ENCODE measurements at regions not wholly inside any gene's neighbourhood (a gene's known extent, or its start where the extent isn't known, plus 50 kb on each side); places are given as distances from the start of the nearest gene placed in this dataset.

DNA sequence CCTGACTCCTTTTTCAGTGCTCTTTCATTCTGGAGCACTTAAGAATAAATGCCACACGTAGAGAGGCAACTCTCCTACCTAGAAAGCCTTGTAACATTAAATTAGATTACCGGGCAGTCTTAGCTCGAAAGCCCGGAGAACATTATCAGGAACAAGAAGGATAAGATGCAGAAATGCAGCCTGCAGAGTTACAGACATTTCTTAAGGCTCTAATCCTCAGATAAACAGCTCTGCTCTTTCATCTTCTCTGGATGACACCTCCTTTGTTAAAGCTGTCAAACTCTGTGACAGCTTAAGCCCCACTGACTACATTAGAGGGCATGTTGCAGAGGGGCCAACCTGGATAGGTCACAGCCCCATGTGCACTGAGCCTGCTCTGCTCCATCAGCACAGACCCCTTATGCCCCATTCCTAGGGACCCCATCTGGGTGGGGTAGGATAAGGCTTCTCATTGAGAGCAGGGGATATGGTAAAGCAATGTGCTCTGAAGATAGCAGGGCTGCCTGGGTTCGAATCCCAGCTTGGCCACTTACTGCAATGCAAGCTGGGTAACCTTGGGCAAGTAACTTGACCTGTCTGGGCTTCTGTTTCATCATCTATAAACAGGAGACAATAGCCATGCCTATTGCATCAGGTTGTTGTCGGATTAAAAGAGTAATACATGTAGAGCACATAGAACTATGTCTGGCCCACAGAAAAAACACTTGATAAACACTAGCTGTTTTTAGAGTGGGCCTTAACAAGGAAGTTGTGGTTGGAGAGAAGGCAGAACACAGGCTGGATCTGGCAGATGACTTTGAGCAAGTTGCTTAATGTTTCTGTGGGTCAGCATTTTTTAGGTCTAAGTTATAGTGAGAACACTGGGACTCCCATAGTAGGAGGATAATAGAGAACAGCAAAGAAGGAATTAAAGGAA, 111.4 kb downstream of the THNSL2 start:
- DNase-seq = peak; percentile 97

DNA sequence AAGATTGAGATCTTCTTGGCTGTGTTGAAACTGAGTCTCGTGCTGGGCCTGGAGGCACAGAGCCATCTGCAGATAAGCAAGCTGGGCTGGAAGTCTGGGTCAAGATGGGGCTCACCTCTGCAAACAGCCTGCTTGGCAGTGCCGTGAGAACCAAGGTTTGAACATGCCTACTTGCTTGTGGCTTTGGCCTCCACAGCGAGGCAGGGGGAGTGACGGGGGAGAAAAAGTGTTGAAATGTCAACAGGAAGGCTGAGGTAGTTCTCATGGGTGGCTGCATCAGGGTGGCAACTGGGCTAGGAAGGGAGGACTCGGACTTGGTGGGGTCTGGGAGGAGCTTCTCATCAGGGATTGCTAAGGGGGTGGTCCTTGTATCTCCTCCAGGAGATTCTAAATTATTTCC, 99.7 kb downstream of the THNSL2 start:
- DNase-seq = no peak

DNA sequence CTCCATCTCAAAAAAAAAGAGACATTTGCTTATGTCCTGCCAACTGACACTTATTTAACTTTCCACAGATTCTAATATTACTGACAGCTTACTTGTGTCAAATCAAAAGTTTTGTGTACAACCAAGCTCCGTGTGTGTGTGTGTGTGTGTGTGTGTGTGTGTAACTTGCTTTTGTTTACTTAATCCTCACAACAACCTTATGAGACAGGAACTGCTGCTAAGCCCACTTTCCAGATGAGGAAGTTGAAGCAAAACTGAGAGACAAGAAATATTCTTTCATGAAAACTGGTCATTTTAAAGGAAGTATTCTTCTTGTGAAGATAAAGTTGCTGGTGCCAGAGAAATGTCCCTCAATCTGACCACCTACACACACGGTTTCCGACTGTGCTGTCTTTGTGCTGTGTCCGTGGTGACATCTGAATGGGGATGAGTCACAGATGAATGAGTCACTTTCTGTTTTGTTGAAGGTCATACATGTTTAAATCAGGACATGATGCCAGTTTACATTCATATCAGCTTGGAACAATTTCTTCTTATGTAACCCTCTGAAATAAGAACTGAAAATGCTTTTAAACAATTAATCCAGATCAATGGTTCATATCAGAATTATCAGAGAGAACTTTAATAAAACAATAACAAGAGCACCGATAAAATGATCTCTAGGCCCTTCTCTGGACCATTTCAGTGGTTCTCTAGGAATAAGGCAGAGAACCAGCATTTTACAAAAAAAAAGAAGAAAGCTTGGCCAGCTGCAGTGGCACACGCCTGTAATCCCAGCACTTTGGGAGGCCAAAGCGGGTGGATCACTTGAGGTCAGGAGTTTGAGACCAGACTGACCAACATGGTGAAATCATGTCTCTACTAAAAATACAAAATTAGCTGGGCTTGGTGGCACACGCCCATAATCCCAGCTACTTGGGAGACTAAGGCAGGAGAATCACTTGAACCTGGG, 95.5 kb downstream of the THNSL2 start:
- peak; percentile 80 for DNase-seq

DNA sequence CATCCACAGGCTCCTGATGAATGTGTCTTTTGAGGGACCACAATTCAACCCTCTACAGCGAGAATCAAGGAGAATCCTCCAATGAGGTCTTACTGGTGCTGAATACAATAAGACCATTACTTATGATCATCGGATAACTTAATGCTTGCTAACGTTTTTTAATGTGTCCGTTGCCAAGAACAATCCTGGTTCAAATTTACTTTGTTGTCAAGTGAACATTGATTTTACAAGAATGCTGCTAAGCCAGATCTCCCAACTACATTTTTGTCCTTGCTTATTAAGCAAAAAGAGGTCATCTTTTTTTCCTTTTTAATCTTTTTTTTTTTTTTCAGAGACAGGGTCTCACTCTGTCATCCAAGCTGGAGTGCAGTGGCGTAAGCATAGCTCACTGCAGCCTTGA, 93.7 kb downstream of the THNSL2 start:
- no peak for DNase-seq

DNA sequence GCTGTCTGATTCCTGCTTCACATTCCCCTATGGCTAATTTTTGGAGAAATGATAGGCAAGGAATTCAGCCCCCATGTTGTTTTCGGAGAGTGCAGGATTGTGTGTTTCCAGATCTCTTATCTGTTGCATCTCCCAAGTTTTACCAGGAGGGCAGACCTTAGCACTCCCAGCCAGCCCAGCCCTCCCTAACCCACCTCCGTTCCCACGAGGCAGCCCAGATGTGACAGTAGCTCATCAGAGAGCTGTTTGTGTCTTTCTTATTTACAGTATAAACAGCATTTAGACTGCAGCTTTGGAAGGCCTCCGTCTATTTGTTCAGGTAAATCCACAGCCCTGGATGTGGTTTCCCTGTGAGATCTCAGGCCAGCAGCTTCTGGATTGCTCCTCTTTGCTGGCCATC, 91.6 kb downstream of the THNSL2 start:
- DNase-seq = no peak

DNA sequence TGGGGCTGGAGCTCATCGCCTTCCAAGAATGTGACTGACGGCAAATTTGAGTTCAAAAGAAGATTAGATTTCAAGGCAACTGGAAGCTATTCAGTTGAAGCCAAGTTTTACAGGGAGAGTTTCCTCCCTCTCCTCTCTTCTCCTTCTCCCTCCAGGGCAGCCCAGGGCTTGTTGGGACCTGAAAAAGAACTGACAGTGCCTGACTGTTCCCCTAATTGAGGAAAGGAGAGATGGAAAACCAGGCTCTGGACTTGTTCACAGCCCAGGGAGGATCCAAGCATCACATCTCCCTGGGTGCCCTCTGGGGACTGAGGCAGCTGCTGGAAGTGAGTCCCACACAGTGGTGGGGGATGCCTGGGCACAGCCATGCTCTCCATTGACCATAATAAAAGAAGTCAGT, 88.1 kb downstream of the THNSL2 start:
- DNase-seq = no peak

DNA sequence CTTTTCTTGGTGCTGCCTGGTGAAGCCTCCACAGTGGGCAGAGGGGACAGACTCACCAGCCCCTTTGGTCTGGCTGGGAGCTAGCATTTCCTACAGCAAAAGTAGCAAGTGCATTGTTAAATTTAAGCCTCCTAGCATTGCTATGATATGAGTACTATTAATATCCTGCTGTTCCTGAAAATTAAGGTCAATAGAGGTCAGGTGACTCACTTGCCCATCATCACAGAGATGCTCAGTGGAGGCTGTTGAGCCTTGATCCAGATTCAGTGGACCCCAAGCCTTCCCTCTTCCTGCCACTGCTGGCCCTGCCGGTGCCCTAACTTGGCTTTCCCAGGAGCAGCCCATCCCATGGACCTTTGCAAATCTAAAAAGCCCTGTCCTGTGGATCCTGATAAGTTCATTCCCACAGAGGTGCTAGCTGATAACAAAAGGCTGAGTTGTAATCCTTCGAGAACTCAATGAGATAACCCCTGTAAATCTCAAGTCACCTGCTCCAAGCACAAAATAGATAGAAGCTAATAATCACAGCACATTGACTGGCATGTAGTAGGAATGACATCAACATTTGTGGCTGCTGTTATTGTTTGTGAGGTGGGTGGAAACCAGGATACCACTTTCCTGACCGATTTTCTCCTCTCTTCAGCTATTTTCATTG, 84.4 kb downstream of the THNSL2 start:
- DNase-seq = no peak

DNA sequence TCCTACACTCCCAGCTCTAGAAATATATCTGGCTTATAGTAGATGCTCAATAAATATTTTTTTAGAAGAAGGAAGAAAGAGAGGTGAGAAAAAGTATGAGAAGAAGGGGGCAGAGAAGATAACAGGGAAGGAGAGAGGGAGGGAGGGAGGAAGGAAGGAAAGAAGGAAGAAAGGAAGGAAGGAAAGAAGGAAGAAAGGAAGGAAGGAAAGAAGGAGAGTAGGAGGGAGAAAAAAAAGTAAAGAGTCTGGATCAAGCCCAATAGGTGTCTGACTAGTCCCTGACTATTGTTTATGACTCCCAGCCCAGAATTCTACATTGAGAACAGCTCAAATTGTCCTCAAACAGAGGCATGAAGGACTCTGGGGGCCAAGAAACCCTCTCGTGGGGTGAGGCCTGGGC, 83.9 kb downstream of the THNSL2 start:
- no peak for DNase-seq

DNA sequence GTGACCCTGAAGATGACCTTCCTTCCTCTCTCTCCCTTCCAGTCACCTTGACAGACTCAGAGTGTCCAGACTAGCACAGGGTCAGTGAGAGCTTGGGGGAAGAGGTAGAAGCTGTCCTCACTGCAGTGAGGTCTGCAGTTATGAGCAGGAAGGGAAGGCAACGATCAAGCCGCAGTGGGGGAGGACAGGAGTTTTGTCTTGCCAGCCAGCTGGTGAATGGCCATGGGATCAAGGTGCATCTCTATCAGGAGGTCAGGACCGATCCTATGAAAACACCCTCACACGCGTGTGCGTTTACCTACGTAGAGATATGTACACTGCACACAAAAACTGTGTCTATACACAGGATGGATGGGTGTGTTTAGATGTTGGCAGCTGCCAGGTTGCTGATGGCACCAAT, 83.2 kb downstream of the THNSL2 start:
- DNase-seq = no peak

DNA sequence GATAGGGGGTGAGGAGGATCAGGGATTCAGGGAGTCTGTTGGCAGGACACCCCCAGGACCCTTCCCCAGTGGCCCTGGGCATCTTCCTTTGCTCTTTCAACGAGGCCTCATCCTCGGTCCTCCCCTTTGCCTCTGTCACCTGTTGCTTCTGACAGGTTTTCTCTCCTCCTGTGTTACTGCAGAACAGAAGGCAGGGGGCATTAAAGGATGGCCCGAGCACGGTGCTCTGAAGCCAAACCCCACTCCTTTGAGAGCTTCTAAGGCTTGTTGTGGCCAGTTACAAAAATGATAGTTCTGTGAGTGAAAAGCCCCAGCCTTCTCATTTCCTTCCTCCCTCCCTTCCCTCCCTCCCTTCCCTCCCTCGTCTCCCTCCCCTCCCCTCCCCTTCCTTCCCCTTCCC, 82.5 kb downstream of the THNSL2 start:
- DNase-seq = no peak

DNA sequence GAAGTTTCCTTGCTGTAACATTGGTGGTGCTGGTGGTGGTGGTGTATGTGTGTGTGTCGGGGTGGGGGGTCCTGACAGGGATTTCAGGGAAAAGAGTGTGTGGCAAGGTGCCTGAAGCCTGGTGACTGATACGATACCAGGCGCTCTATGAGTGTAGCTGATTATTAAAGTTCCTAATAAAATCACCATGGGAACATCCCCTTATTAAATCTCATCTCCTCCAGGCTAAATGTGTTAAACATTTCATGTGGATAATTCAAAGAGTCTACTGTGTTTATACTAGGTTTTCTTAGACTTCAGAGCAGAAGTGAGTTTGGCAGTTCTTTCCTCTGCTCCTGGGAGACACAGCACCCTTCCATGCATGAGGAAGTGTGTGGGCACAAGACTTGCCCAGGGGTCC, 82.0 kb downstream of the THNSL2 start:
- DNase-seq = no peak

DNA sequence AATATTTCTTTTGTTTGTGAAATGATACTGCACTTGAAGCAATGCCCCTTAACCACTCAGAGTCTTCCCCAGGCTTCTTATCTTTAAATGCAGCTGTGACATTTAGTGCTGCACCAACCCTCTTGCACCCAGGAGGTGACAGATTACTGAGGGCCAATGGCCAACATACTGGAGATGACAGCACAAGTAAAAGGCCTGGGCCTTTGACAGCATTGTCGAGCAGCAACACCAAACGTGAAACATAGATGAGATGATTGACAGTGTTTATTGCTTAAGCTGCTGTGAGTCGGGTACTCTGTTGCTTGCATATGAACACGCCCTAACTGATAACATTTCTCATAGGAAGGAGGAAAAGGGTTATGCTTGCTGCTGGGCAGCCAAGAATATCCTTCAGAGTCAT, 80.3 kb downstream of the THNSL2 start:
- DNase-seq = no peak

DNA sequence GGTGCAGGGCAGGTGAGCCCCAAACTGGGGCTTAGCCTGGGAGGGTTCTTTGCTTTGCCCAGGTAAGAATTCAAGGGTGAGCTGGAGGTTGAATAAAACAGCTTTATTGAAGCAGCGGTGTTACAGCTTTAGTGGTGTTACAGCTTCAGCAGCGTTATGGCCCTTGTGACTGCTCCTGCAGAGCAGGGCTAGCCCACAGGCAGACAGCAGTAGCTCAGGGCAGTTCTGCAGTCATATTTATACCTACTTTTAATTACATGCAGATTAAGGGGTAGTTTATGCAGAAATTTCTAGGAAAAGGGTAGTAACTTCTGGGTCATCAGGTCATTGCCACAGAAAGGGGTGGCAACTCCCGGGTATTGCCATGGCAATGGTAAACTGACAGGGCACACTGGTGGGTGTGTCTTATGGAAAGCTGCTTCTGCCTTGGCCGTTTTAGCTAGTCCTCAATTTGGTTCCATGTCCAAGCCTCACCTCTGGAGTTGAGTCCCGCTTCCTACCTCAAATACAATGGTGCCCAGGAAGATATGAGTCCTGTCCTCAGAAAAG, 78.2 kb downstream of the THNSL2 start:
- DNase-seq = peak; percentile 74

DNA sequence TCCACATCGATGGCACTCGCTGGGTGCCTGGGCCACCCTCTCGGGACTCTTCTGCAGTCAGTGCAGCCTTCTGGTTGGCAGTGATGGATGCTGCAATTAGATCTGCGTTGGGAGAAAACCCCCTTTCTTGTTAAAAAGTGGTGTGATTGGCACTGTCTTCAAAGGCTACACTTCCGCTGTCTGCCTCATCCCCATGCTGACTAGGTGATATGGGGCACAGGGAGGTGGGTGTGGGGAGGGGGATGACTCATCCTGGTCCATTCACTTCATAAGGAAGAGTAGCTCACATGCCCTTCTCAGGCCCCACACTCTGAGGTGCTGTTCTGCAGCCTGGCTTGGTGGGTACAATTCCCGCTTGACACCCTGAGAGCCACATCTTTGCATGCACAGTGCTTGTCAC, 77.4 kb downstream of the THNSL2 start:
- DNase-seq = no peak

DNA sequence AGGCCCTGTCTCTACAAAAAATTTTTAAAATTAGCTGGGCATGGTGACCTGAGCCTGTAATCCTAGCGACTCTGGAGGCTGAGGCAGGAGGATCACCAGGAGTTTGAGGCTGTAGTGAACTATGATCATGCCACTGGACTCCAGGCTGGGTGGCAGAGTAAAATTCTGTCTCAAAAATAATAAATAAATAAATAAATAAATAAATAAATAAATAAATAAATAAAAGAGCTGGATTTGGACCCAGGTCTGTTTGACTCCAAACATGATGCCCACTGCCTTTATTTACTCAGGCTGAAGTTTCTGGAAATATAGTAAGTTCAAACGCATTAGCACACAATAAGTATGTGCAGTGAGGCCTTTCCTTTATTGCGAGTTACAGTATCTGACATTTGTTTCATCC, 75.0 kb downstream of the THNSL2 start:
- DNase-seq = no peak

DNA sequence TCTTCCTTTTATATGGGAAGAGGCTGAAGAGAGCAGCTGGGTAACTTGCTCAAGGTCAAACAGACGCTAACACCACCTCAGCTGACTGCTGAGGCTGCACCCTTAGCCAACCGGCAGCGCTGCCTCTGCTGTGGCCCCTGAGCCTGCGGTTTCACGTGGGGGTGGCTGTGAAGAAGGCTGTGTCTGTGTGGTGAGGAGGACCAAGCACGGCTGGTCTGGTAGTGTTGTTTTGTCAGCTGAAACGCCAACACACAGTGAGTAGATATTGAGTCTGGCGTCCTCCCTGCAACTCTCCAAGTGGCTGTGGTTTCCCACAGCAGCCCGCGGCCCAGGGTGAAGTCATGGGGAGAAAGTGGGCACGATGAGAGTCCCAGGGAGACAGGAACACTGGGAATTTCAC, 69.6 kb downstream of the THNSL2 start:
- DNase-seq = peak; percentile 73

DNA sequence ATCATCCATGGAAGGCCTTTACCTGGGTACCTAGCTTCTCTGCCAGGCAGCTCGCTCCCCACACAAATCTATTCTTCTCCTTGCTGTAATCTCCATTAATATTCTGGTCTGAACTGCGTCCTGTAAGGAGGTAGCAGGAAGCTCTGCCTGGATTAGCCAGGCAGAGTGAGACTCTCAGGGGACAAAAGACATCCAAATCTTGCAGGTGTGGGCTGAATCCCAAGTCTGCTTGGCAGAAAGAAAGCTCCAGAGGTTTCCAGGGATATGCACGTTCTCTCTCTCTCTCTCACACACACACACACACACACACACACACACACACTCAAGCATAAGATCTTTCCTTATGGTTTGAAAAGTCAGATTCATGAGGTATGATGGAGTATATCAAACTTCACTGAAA, 66.5 kb downstream of the THNSL2 start:
- DNase-seq = no peak
